ENCODE measurements at regions not wholly inside any gene's neighbourhood (a gene's known extent, or its start where the extent isn't known, plus 50 kb on each side); places are given as distances from the start of the nearest gene placed in this dataset.

- Histone ChIP-seq H3K4me3 (ENCODE audit: low read length) (no peak overlapping the region), H3K27me3 (replicated peaks; ENCODE audit: insufficient read depth, low read length) (peaks cover 99% of the 10 kb centered on the region), H2AFZ (ENCODE audit: low read length) (no peak overlapping the region), H3K4me2 (ENCODE audit: low read depth, low read length) (no peak overlapping the region), H3F3A (ENCODE audit: insufficient read depth, low read length) (no peaks in the 10 kb centered on the region), H3K36me3 (replicated peaks; ENCODE audit: insufficient read depth, low read length) (no peaks in the 10 kb centered on the region), H3K9me3 (replicated peaks; ENCODE audit: insufficient read depth, low read length) (no peaks in the 10 kb centered on the region), H3K79me2 (ENCODE audit: low read length) (no peaks in the 10 kb centered on the region), H3K9me2 (replicated peaks; ENCODE audit: insufficient read depth, low read length) (no peaks in the 10 kb centered on the region), H4K20me1 (ENCODE audit: insufficient read depth, low read length) (no peaks in the 10 kb centered on the region), H3K9ac (ENCODE audit: low read length) (no peak overlapping the region), H3K4me1 (ENCODE audit: low read length) (no peaks in the 10 kb centered on the region), H3K27ac (ENCODE audit: low read length) (no peak overlapping the region)
- no peak for DNase-seq
- TF ChIP-seq CTCF (IDR thresholded peaks at IDR 0.05; ENCODE audit: low read length) = no peak
Measured at GRCh38 chr4:3663791-3664190, 102.4 kb upstream of the ADRA2C start.

- TF ChIP-seq CTCF (IDR thresholded peaks at IDR 0.05; ENCODE audit: low read length) = no peak
- DNase-seq = no peak
- H3K4me2 ChIP-seq (ENCODE audit: low read depth, low read length) = no peak overlapping the region
- no peaks in the 10 kb centered on the region for H3K79me2 ChIP-seq (ENCODE audit: low read length)
- no peak overlapping the region for H2AFZ ChIP-seq (ENCODE audit: low read length)
- peaks cover 99% of the 10 kb centered on the region for H3K27me3 ChIP-seq (replicated peaks; ENCODE audit: insufficient read depth, low read length)
- H3K9ac ChIP-seq (ENCODE audit: low read length) = no peak overlapping the region
- H3K9me3 ChIP-seq (replicated peaks; ENCODE audit: insufficient read depth, low read length) = no peaks in the 10 kb centered on the region
- H3K9me2 ChIP-seq (replicated peaks; ENCODE audit: insufficient read depth, low read length) = no peaks in the 10 kb centered on the region
- no peak overlapping the region for H3K27ac ChIP-seq (ENCODE audit: low read length)
- no peaks in the 10 kb centered on the region for H3K4me1 ChIP-seq (ENCODE audit: low read length)
- H4K20me1 ChIP-seq (ENCODE audit: insufficient read depth, low read length) = no peaks in the 10 kb centered on the region
- no peaks in the 10 kb centered on the region for H3K36me3 ChIP-seq (replicated peaks; ENCODE audit: insufficient read depth, low read length)
- H3F3A ChIP-seq (ENCODE audit: insufficient read depth, low read length) = no peaks in the 10 kb centered on the region
- no peak overlapping the region for H3K4me3 ChIP-seq (ENCODE audit: low read length)
Measured at GRCh38 chr4:3662516-3662915, 103.7 kb upstream of the ADRA2C start.

- no peak for DNase-seq
- Histone ChIP-seq H3K4me3 (ENCODE audit: low read length) (no peak overlapping the region), H4K20me1 (ENCODE audit: insufficient read depth, low read length) (no peaks in the 10 kb centered on the region), H3K9me2 (replicated peaks; ENCODE audit: insufficient read depth, low read length) (no peaks in the 10 kb centered on the region), H2AFZ (ENCODE audit: low read length) (no peak overlapping the region), H3K36me3 (replicated peaks; ENCODE audit: insufficient read depth, low read length) (no peaks in the 10 kb centered on the region), H3K27ac (ENCODE audit: low read length) (no peak overlapping the region), H3K27me3 (replicated peaks; ENCODE audit: insufficient read depth, low read length) (peaks cover 99% of the 10 kb centered on the region), H3K4me1 (ENCODE audit: low read length) (no peaks in the 10 kb centered on the region), H3K4me2 (ENCODE audit: low read depth, low read length) (no peak overlapping the region), H3F3A (ENCODE audit: insufficient read depth, low read length) (no peaks in the 10 kb centered on the region), H3K79me2 (ENCODE audit: low read length) (no peaks in the 10 kb centered on the region), H3K9me3 (replicated peaks; ENCODE audit: insufficient read depth, low read length) (no peaks in the 10 kb centered on the region), H3K9ac (ENCODE audit: low read length) (no peak overlapping the region)
- TF ChIP-seq EZH2 (optimal IDR thresholded peaks at IDR 0.05; ENCODE audit: low read depth, low read length) (no peak), CTCF (IDR thresholded peaks at IDR 0.05; ENCODE audit: low read length) (no peak), EZH2phosphoT487 (IDR thresholded peaks at IDR 0.05; ENCODE audit: low read length) (no peak)
Measured at GRCh38 chr4:3661989-3662388, 104.2 kb upstream of the ADRA2C start.
